H1 (cell line): ENCODE measurements at regions not wholly inside any gene's neighbourhood (a gene's known extent, or its start where the extent isn't known, plus 50 kb on each side); places are given as distances from the start of the nearest gene placed in this dataset.

Experiments used
- CTCF ChIA-PET: fragments of 300-600 bp; sonication (Branson Sonifier 250); formaldehyde crosslinking; loops from one replicate; lab custom pipeline; 2021; ENCODE audit not compliant: partially characterized antibody; lab: Charles Lee
- POLR2A ChIA-PET: fragments of 300-600 bp; sonication (Branson Sonifier 250); formaldehyde crosslinking; loops from one replicate; lab custom pipeline; 2021; ENCODE audit warnings: inconsistent platforms; ENCODE audit not compliant: partially characterized antibody; lab: Charles Lee
- DNase-seq, 2 experiments: peaks; one replicate each; pipeline versions ENCODE4 v3.0.0 to v3.0.0-alpha.2; 2010 to 2022; ENCODE audit warnings: low spot score in 2 of 2, low read depth in 1 of 2, mixed read lengths in 1 of 2
- FAIRE-seq: peaks from 2 replicates; lab custom pipeline; 2011; peaks lifted over from hg19 to GRCh38; lab: Jason Lieb, UNC
- H2AFZ ChIP-seq: 2 replicates; pipeline ENCODE4 v1.8.1; 2012; ENCODE audit warnings: low read length, inconsistent platforms
- H2AK5ac ChIP-seq: 2 replicates; pipeline ENCODE4 v1.6.1; 2013; ENCODE audit warnings: low read depth, low read length
- H2BK120ac ChIP-seq: replicated peaks from 2 replicates; pipeline ENCODE3; 2013; ENCODE audit warnings: low read depth, low read length, inconsistent platforms
- H2BK12ac ChIP-seq: 2 replicates; pipeline ENCODE4 v1.6.1; 2013; ENCODE audit warnings: low read depth, low read length
- H2BK15ac ChIP-seq: 2 replicates; pipeline ENCODE4 v1.6.1; 2013; ENCODE audit warnings: low read length
- H2BK20ac ChIP-seq: 2 replicates; pipeline ENCODE4 v1.6.1; 2013; ENCODE audit warnings: low read length
- H2BK5ac ChIP-seq: 2 replicates; pipeline ENCODE4 v1.6.1; 2013; ENCODE audit warnings: low read depth, low read length
- H3K14ac ChIP-seq: 2 replicates; pipeline ENCODE4 v1.6.1; 2013; ENCODE audit warnings: inconsistent platforms; ENCODE audit not compliant: insufficient read length
- H3K18ac ChIP-seq: 2 replicates; pipeline ENCODE4 v1.6.1; 2013; ENCODE audit warnings: low read length; ENCODE audit errors: extremely low read depth
- H3K23ac ChIP-seq: 2 replicates; pipeline ENCODE4 v1.6.1; 2013; ENCODE audit warnings: inconsistent platforms; ENCODE audit not compliant: insufficient read length
- H3K23me2 ChIP-seq: 2 replicates; pipeline ENCODE4 v1.6.1; 2013; ENCODE audit warnings: low read depth, low read length
- H3K27ac ChIP-seq: 2 replicates; pipeline ENCODE4 v1.6.1; 2011; ENCODE audit warnings: low read depth, low read length, inconsistent platforms
- H3K27me3 ChIP-seq, 4 experiments: replicated peaks in 1 of 4; 1 replicate in 1 of 4; 2 replicates in 3 of 4; pipeline versions ENCODE4 v1.6.1 to v1.8.1; 2011 to 2013; ENCODE audit warnings: low read length in 3 of 4, mild to moderate bottlenecking in 3 of 4, inconsistent platforms in 2 of 4, mixed read lengths in 2 of 4, moderate library complexity in 1 of 4; ENCODE audit not compliant: control insufficient read depth in 3 of 4, insufficient read depth in 3 of 4; ENCODE audit errors: extremely low read depth in 1 of 4
- H3K36me3 ChIP-seq, 4 experiments: 2 replicates each; pipeline versions ENCODE4 v1.6.1 to v1.8.1; 2011 to 2013; ENCODE audit warnings: mild to moderate bottlenecking in 4 of 4, low read length in 3 of 4, moderate library complexity in 2 of 4, control low read depth in 1 of 4, inconsistent platforms in 1 of 4; ENCODE audit not compliant: insufficient read depth in 4 of 4, control insufficient read depth in 2 of 4
- H3K4ac ChIP-seq: replicated peaks from 2 replicates; pipeline ENCODE3; 2013; ENCODE audit warnings: low read length, low read depth, mixed read lengths, inconsistent platforms; ENCODE audit not compliant: insufficient read length
- H3K4me1 ChIP-seq, 4 experiments: replicated peaks in 1 of 4; 1 replicate in 1 of 4; 2 replicates in 3 of 4; pipeline versions ENCODE4 v1.6.1 to v1.8.1; 2011 to 2013; ENCODE audit warnings: low read length in 3 of 4, inconsistent platforms in 2 of 4, mixed read lengths in 1 of 4; ENCODE audit not compliant: insufficient read depth in 4 of 4, control insufficient read depth in 3 of 4
- H3K4me2 ChIP-seq, 2 experiments: 2 replicates each; pipeline versions ENCODE4 v1.6.1 to v1.8.1; 2011 to 2013; ENCODE audit warnings: low read depth in 2 of 2, low read length in 2 of 2, control low read depth in 1 of 2, inconsistent platforms in 1 of 2, mild to moderate bottlenecking in 1 of 2; ENCODE audit not compliant: insufficient read depth in 1 of 2
- H3K4me3 ChIP-seq, 4 experiments: fragments of 200-600, 300-600 bp in 1 of 4; sonication (generic), shearing (Covaris generic), sonication (Bioruptor Twin) in 1 of 4; 2 replicates each; pipeline versions ENCODE4 v1.5.1 to v1.8.1; 2011 to 2016; ENCODE audit warnings: low read length in 4 of 4, low read depth in 3 of 4, control low read depth in 2 of 4, inconsistent platforms in 2 of 4, mild to moderate bottlenecking in 2 of 4, mixed read lengths in 1 of 4, moderate library complexity in 1 of 4; ENCODE audit not compliant: insufficient read depth in 2 of 4; ENCODE audit errors: extremely low read depth in 1 of 4
- H3K56ac ChIP-seq: replicated peaks from 2 replicates; pipeline ENCODE3; 2013; ENCODE audit warnings: low read depth, mild to moderate bottlenecking, mixed read lengths, low read length, inconsistent platforms; ENCODE audit not compliant: insufficient read length
- H3K79me1 ChIP-seq: 2 replicates; pipeline ENCODE4 v1.6.1; 2013; ENCODE audit warnings: low read depth, low read length, control low read depth
- H3K79me2 ChIP-seq, 2 experiments: 2 replicates each; pipeline versions ENCODE4 v1.6.1 to v1.8.1; 2012 to 2013; ENCODE audit warnings: low read length in 2 of 2, mild to moderate bottlenecking in 2 of 2, inconsistent platforms in 1 of 2; ENCODE audit not compliant: insufficient read depth in 2 of 2, control insufficient read depth in 1 of 2
- H3K9ac ChIP-seq, 4 experiments: replicated peaks in 1 of 4; 1 replicate in 1 of 4; 2 replicates in 3 of 4; pipeline versions ENCODE4 v1.6.1 to v1.8.1; 2011 to 2013; ENCODE audit warnings: low read depth in 3 of 4, low read length in 3 of 4, control low read depth in 2 of 4, mild to moderate bottlenecking in 2 of 4, moderate library complexity in 2 of 4, inconsistent platforms in 1 of 4; ENCODE audit errors: extremely low read depth in 1 of 4
- H3K9me3 ChIP-seq, 2 experiments: 2 replicates each; pipeline versions ENCODE4 v1.6.1 to v1.8.1; 2012 to 2013; ENCODE audit warnings: mild to moderate bottlenecking in 2 of 2, moderate library complexity in 2 of 2, control low read depth in 1 of 2, inconsistent platforms in 1 of 2, low read depth in 1 of 2, low read length in 1 of 2, mixed read lengths in 1 of 2; ENCODE audit not compliant: insufficient read depth in 2 of 2
- H4K20me1 ChIP-seq, 2 experiments: replicated peaks in 1 of 2; 2 replicates each; pipeline versions ENCODE3 to v1.8.1; 2011 to 2013; ENCODE audit warnings: inconsistent platforms in 2 of 2, low read length in 2 of 2, mild to moderate bottlenecking in 1 of 2; ENCODE audit not compliant: insufficient read depth in 2 of 2, control insufficient read depth in 1 of 2
- H4K5ac ChIP-seq: 2 replicates; pipeline ENCODE4 v1.6.1; 2013; ENCODE audit warnings: low read length, low read depth, mixed read lengths, inconsistent platforms; ENCODE audit not compliant: insufficient read length
- H4K8ac ChIP-seq: 2 replicates; pipeline ENCODE4 v1.8.0; 2013; ENCODE audit warnings: mild to moderate bottlenecking, moderate library complexity, low read length, inconsistent platforms; ENCODE audit not compliant: insufficient read depth; ENCODE audit errors: extremely low read depth
- H4K91ac ChIP-seq: replicated peaks from 2 replicates; pipeline ENCODE3; 2013; ENCODE audit warnings: low read length, mixed read lengths, inconsistent platforms; ENCODE audit not compliant: insufficient read length
- ASH2L ChIP-seq: fragments of 200-600, 300-600 bp; sonication (generic); IDR thresholded peaks from one replicate; pipeline ENCODE4 v1.7.1; 2017; ENCODE audit warnings: low read length
- SIN3A ChIP-seq, 2 experiments: IDR thresholded peaks in 1 of 2; conservative IDR thresholded peaks in 1 of 2; 2 replicates each; pipeline ENCODE4 v1.6.1; 2011 to 2012; ENCODE audit warnings: low read length in 2 of 2, improper control_type of control experiment in 1 of 2, low read depth in 1 of 2, mild to moderate bottlenecking in 1 of 2
- SP1 ChIP-seq: IDR thresholded peaks from 2 replicates; pipeline ENCODE4 v1.6.1; 2011; ENCODE audit warnings: low read depth, low read length
- whole genome bisulfite sequencing, 2 experiments: shearing (Covaris generic) in 1 of 2; methylation state at CpG; one replicate each; pipeline versions ENCODE4 v1.1.6 to v1.1.7; 2013 to 2015; ENCODE audit warnings: low lambda C conversion rate in 2 of 2, mixed read lengths in 2 of 2, inconsistent platforms in 1 of 2, low coverage in 1 of 2, missing lambda C conversion rate in 1 of 2; ENCODE audit not compliant: insufficient replicate concordance in 2 of 2, insufficient coverage in 1 of 2, insufficient read length in 1 of 2; ENCODE audit errors: extremely low coverage in 1 of 2, missing lambda C conversion rate in 1 of 2; 5-methylcytosine and 5-hydroxymethylcytosine counted together

DNA sequence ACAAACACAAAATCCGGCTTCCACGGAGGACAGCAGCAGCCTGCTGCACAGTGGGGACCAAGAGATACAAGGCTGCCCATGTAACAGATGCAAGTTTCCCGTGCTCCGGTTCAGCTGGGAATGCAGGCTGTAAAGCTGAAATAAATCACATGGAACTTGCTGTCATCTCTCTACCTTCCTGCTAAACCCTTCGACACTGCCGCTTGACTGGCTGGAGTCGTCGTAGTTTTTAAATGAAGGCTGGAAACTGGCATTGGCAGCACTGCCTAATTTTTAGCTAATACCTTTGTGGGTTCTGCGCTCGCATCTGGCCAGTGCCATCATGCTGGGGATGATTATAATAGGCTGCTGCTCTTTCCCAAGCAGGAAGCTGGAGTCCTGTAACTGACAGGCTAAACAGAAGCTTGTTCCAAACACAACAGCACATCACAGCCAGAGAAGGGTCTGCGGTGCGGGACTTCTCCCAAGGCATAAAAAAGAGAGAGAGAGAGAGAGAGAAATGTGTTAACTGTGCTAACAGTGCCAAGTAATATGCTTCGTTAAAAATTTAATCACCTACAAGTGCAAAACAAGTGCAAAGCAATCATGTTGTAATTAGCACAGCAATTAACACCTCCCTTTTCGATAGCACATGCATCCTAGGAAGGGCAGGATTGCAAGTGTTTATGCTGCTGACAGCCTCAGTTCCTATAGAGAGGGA lies 146.1 kb downstream of the TFAP2A start:
- Histone ChIP-seq H3K9ac (peak overlapping the region in 1 of 4 experiments; percentile 20; a peak in 1 of 7 replicates), H4K5ac (peak overlapping the region; percentile 60), H4K91ac (no peak overlapping the region), H3K79me2 (no peaks in the 10 kb centered on the region), H3K23ac (no peak overlapping the region), H3K27ac (peak overlapping the region; percentile 55), H3K56ac (no peak overlapping the region), H3K18ac (peak overlapping the region; percentile 84), H3K4ac (no peak overlapping the region), H2BK120ac (peak overlapping the region; percentile 84), H2BK5ac (peak overlapping the region; percentile 14; the same call in 1 of the 2 replicates), H3K14ac (no peak overlapping the region), H3K27me3 (no peaks in the 10 kb centered on the region), H4K8ac (no peak overlapping the region), H3K36me3 (no peaks in the 10 kb centered on the region), H3K4me2 (peak overlapping the region; percentile 58 to 73), H4K20me1 (no peaks in the 10 kb centered on the region), H3K9me3 (no peaks in the 10 kb centered on the region), H2AK5ac (no peak overlapping the region), H3K23me2 (no peaks in the 10 kb centered on the region), H2AFZ (0 out of 2 replicates have a peak overlapping the region, but pooled peaks have one; percentile 1), H2BK15ac (no peak overlapping the region), H2BK12ac (peak overlapping the region; percentile 56), H3K79me1 (no peaks in the 10 kb centered on the region), H2BK20ac (peak overlapping the region; percentile 52; the same call in 1 of the 2 replicates), H3K4me3 (peak overlapping the region in 1 of 4 experiments; percentile 29; a peak in 3 of 8 replicates), H3K4me1 (peaks cover 9 to 27% (median 16%) of the 10 kb centered on the region in 4 experiments)
- peak; percentile 17 for TF ChIP-seq ASH2L
- 0 out of 4 replicates have a peak, but pooled peaks of 1 of the 2 experiments have one; percentile 6 for TF ChIP-seq SIN3A (conservative IDR thresholded peaks at IDR 0.05 in 1 of 2, IDR thresholded peaks at IDR 0.05 in 1 of 2; ENCODE audit: low read depth in 1 of 2, low read length in 2 of 2)
- no peak for TF ChIP-seq SP1
- peak in 1 of 2 experiments; percentile 50 for DNase-seq
- CTCF ChIA-PET = interaction anchor here (0.6 to 4.0 kb wide), 8 partner anchors 11 to 238 kb away, joined by 3 to 20 read pairs (median 4); no protein-coding TSS in a partner anchor
- FAIRE-seq = peak; percentile 60
- POLR2A ChIA-PET = interaction anchor here (0.6 kb wide), 1 partner anchor 23 kb away, joined by 3 read pairs; no protein-coding TSS in a partner anchor
- 43% methylated on average over 14 of the region's 14 CpGs; no CpG with 5 or more reads in 1 of the 2 experiments for WGBS, 2 experiments
